Activated CD4-positive, CD25-positive, alpha-beta regulatory T cell treated with anti-CD3 and anti-CD28 coated beads, Interleukin-2, amount 50 U/mL, for 24 hours (primary cell): ENCODE measurements at regions not wholly inside any gene's neighbourhood (a gene's known extent, or its start where the extent isn't known, plus 50 kb on each side); places are given as distances from the start of the nearest gene placed in this dataset.
"Not testable (repeated sequence)": the region's sequence is repeated elsewhere in the genome, so short reads cannot be mapped to it uniquely, and the experiment has no call there.

Experiments
- ATAC-seq, 2 donors: fragments of 150-1000 bp; cut with Tn5 transposase; one replicate each; pipeline ENCODE4 v1.10.0; 2021; ENCODE audit warnings: mild to moderate bottlenecking in 1 of 2, moderate library complexity in 1 of 2

GRCh38 chr15:79156704-79157375, 66.3 kb upstream of the RASGRF1 start:
- no peak for ATAC-seq

- ATAC-seq, result no peak
These were observed 64.0 kb upstream of the RASGRF1 start for GRCh38 chr15:79154483-79155135.

- ATAC-seq, result not testable (repeated sequence)
These were observed 53.7 kb upstream of the RASGRF1 start for GRCh38 chr15:79144290-79144689.

GRCh38 chr15:79140846-79141570, 50.4 kb upstream of the RASGRF1 start:
- ATAC-seq, result no peak
